GM18868 (cell line): ENCODE measurements at regions not wholly inside any gene's neighbourhood (a gene's known extent, or its start where the extent isn't known, plus 50 kb on each side); places are given as distances from the start of the nearest gene placed in this dataset.
A peak's percentile ranks its signal among the peaks of the same experiment; 100 is the strongest.
"Not testable (repeated sequence)": the region's sequence is repeated elsewhere in the genome, so short reads cannot be mapped to it uniquely, and the experiment has no call there.

Experiments
- ATAC-seq: cut with Tn5 transposase; IDR thresholded peaks from one replicate; pipeline ENCODE4 v1.9.1; 2021; ENCODE audit warnings: mild to moderate bottlenecking, moderate library complexity; ENCODE audit not compliant: unreplicated experiment

DNA sequence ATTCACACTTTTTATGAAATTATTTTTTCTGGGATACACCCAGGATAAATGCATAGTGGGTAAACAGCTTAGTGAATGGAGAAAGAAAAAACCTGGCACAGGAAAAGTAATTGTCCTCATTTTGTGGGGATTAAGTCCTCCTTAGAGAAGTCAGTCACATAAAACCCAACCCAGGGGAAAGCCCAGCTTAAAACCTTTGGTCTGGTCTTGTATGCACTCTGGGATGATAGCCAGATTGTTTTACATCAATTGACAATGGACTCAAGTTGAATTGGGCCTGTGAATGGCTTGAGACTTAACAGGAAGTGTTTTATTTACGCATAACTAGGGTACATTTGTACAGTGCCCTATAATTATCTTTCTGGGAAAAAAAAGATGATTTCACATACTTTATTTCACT is 561.3 kb upstream of the GRIA3 start:
- ATAC-seq, result no peak

DNA sequence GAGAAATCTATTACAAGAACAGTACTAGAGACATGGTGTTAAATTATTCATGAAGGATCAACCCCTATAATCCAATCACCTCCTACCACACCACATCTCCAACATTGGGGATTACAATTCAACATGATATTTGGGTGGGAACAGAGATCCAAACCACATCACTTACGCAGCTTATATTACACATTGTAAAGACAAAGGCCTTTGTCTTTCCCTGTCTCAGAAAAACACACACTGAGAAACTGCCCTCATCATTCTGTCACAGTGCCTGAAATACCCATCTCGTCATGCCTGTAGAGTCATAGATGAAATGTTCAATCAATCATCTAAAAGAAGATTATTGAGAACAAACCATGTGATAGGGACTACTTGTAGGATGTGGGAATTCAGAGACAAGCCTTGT is 558.8 kb upstream of the GRIA3 start:
- no peak for ATAC-seq

DNA sequence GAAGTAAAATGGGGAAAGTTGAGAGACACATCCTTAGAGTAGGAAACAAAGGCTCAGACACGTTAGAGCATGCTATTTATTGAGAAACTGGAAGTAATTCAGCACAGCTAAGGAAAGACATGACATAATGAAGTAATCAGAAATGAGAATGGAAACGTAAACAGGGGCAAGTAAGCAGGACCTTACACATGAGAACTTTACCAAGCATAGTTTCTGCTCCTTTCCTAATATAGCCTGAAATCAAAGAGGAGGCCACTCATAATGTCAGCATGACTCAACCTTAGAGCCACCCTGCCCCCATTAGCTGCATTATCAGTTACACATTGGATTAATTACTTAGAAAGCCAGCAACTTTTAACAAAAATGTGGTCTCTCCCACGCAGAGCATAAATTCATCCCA is 558.3 kb upstream of the GRIA3 start:
- peak; percentile 83 for ATAC-seq

DNA sequence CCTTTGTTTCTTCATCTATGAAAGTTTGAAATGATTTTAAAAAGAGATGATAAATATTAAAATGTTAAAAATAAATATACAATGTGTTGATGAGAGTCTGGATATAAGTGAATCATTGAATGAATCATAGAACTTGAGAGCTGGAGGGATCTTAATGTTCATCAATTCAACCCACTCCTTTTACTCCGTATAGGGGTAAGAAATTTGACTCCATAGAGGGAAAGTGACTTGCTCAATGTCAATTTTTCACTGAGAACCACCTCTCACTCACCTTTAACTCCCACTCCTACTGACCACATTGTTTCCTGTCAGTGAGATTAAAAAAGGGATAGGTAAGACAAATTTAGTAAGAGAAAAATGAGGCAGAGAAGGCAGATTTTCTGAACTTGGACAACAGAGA is 557.2 kb upstream of the GRIA3 start:
- no peak for ATAC-seq

DNA sequence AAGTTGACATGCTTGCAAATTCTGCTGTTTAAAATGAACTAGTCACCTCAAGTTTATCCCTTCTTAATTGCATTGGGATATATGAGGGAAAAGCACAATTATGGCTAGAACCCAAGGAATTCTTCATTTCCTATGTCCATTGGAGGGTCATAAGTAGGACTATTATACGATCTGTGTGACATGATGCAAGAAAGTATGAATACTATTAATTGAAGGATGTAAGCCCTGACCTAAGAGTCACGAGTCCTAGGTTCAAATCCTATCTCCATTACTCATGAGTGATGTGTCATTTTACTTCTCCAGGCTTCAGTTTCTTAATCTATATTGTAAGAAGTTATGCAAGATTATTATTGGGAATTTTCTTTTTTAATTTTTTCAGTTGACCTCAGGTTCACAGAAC is 542.9 kb upstream of the GRIA3 start:
- ATAC-seq, result no peak

DNA sequence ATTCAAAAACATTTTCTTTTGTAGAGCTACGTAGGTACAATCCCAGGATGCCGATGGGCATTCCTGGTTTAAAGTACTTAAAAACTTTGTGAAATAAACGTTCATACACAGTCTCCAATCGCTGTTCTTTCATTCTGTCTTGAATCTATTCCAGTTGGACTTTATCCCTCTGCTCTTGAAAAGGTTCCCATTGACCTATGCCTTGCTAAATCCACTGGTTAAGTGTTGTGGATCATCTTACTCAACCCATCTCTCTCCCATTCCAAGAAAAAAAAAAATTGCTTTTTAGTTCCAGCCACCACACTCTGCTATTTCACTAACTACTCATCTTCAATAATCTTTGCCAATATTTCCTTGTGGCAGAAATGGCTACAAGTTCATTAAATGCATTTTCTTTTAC is 542.3 kb upstream of the GRIA3 start:
- ATAC-seq, result no peak

DNA sequence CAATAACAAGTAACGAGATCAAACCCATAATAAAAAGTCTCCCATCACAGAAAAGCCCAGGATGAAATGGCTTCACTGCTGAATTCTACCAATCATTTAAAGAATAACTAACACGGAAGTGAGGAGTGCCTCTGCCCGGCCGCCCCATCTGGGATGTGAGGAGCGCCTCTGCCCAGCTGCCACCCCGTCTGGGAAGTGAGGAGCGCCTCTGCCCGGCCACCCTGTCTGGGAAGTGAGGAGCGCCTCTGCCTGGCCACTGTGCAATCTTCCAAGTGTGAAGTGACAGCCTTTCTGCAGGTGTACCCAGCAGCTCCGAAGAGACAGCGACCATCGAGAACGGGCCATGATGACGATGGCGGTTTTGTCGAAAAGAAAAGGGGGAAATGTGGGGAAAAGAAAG is 528.8 kb upstream of the GRIA3 start:
- not testable (repeated sequence) for ATAC-seq

DNA sequence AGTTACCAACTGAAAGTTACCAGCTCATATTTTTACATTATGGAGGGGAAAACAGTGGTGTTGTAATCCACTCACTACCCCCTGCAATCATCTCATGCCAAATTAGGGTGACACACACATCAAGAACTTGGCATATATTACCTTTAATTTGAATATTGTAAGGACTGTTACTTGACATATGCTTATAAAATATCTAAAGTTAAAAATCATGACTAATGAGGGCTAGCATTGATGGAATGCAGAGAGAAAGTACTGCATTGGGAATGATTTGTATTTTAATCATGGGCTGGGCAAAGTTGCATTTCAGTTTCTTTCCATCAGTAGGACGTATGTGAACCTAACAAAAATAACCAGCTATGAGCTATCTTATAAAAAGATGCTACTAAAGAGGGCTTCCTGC is 517.5 kb upstream of the GRIA3 start:
- ATAC-seq, result no peak

DNA sequence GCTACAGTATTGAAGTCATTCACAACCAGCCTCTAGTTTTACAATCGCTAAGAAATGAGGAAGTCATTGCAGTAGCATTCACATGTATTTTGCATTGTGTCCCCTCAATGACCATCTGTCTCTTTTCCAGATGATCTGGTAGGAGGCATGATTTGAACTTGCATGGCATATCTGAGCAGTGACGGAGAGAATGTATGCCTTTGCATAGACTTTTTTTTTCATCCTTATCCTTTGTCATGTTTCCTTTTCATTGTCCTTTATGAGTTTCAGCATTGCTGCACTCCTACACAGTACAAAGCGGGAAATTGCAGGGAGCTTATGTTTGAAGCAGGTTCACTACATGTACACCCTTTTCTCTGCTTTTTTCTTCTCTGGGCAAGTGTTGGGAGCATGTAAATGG is 516.4 kb upstream of the GRIA3 start:
- no peak for ATAC-seq

DNA sequence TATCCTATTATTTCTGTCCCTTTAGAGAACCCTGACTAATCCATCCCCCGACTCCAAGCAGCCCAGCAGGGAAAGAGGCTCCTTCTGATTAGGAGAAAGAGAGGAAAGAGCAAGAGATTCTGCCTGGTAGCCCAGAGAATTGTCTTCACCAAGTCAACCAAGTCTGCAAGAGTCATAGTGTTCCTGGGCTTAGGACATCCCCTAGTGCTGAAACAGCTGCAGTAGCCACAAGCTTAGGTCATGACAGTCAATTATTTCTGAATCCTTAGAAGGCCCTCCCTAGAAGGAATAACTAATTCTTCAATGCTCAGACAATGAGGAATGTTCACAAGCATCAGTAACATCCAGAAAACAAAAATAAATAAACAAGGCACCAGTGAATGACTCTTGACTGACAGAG is 480.3 kb upstream of the GRIA3 start:
- no peak for ATAC-seq

DNA sequence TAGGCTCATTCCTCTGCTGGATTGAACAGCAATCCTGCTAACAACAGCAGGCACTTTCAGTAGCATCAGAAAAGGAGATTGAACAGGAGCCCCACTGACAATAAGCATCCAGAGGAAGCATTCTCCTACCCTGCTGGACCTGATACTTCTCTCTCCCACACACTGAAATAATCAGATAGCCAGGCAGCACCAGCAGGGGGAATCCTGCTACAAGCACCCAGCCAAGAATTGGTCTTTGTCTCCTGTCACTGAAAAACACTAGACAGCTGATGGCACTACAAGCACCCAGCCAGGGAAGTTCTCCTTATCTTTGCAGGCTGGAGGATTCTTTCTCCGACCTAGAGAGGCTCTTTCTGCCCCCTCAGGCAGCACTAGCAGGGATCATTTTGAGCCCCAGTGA is 444.3 kb upstream of the GRIA3 start:
- ATAC-seq, result no peak

DNA sequence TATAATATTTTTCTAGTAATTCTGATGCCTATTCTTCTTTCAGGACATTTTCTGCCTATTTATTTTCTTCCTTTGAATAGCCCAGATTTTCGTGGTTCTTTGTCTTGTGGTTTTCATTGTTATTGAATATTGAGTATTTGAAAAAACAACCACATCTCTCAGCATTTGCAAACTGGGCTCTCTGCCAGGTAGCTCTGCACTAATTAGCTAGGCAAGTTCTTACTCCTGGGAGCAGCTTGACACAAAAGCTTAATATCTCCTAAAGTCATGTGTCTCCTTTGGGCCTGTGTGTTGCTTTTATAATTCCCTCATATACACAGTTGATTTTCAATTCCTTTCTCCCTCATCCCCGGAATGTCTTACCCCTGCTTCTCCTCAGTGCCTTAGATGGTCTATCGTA is 413.5 kb upstream of the GRIA3 start:
- ATAC-seq, result no peak

DNA sequence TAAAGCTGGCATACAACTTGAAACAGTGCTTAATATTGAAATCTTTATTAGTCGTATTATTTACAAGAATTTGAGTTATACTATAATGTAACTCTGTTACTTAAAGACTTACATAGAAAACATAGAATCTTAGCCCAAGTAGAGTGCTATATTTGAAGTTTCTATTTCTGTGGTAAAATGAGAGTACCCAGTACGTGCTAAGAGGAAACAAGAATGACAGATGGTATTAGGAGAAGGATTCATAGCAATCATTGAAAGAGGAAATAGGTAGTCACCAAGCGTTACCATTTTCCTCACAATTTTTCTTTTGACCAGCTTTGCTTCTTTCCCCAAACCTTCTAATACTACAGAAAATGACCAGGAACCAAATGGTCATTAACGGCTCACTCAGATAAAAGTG is 412.1 kb upstream of the GRIA3 start:
- peak; percentile 60 for ATAC-seq

DNA sequence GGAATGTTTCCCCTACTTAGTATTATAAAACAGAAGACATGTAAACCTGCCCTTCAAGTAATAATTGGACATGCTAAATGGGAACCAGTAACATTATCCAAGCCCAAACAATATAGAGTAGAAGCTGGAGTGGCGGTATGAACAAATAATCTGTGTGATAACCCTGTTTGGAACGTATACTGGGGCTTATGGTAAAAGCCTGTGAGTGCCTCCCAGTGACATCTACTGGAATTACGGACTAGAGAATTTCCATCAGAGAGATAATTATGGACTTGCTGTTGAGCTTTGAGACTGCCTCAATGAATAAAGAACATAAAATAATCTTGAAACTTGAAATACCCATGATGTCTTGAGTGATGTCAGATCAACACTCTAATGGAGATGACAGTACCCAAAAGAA is 406.3 kb upstream of the GRIA3 start:
- ATAC-seq, result no peak

DNA sequence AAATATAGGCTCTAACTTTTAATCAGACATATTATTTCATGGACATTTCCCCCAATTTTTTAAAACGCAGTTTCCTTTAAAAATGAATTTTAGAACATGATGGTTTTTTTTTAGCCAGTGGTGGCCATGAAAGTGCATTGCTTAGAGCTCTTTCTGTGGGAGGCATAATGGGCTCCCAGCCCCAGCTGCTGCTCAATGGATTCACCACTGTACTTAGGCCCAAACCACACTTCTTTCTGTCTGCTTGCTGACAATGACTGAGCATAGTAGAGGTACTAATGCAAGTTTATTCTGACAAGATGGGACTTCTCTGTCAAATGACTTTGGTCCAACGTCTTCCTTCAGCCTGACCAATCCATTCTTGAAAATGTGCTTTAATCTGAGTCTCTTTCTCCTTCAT is 400.2 kb upstream of the GRIA3 start:
- ATAC-seq, result no peak

DNA sequence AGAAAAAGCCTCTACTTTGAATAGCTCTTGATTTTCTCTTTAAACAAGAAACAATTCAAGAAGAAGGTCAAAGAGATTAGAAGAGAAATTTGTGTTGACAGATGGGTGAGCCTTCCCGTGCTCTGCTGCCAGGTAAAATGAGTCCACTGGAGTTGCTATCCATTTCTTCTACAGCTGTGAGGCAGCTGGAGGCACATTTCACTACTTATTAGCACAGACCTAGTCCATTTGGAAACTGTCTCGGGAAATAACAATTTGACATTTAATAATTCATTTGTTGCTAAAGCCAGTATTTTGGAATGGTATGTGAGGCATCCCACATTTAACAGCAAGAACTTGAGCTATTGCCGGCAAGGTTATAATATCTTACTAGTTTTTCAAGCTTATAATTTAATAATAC is 396.8 kb upstream of the GRIA3 start:
- no peak for ATAC-seq

DNA sequence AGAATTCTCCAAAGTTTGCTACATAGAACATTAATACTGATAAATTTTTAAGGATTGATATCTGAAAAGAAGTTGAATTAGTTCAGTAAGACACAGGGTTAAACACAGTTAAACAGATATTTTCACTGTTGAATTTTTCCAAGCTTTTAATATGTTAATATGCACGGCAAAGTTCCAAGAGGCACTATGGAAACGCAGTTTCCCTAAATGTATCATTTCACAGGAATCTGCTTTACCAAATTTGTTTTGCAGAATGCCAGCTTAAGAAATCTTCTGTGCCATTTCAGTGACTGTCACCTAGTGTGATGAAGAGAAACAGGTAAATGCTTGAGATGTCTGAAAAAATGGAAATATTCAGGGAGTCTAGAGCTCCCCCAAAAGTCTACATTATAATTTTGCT is 395.9 kb upstream of the GRIA3 start:
- ATAC-seq, result no peak

DNA sequence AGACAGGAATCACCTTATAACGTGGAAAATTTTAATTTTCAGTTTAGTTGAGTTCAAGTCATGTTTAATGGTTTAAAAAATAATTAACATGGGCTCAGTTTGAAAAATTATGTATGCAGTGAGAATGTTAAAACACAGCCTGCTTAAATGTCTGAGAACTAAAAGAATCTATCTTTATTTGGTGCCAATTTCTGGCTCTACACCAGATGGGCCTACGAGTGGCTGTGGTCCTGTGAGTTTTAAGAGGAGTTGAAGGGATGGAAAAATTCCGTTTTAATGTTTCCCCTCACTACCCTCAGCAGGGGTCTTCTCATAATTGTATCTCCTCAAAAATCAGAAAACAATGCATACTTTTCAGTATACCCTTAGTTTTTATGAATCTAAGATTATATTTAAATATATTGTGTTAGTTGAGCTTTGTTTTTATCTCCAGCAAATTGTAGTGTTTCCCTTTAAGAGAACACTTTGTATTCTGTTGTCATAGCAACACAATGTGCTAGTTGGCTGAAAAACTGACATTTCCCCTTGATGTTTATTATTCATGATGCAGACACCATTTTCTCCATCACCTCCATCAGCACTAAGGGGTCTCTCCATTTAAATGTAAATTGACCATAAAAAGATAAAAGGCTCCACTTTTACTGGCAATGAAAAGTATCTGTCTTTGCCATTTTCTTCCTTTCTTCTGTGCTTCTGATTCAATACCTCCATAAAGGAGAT is 393.5 kb upstream of the GRIA3 start:
- no peak for ATAC-seq

DNA sequence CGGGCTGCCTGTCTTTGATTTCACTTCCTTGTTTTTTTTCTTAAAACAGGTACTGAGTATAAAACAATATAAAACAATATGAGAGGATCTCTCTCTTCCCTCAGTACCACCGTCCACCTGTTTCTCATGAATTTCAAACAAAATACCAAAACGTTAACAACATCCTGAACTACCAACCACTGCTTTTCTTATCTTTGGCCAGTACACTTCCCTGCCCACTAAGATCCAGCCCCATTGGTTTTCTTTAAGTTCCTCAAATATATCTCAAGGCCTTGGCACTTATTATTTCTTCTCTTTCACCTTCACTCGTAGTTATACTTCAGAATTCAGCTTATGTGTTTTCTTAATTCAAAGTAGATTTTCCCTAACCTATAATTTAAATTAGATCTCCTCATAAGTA is 370.2 kb upstream of the GRIA3 start:
- no peak for ATAC-seq

DNA sequence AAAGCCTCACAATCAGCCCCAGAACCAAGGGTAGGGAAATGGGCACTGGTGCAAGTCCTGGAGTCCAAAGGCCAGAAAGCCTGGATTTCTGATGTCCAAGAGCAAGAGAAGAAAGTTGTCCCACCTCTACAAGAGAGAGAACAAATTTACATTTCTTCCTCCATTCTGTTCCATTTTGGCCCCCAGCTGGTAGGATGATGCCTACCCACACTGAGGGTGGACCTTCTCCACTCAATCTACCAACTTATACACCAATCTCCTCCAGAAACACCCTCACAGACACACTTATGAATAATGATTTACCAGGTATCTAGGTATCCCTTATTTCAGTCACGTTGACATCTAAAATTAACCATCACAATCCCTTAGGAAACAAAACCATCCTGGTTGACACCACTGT is 367.8 kb upstream of the GRIA3 start:
- no peak for ATAC-seq

DNA sequence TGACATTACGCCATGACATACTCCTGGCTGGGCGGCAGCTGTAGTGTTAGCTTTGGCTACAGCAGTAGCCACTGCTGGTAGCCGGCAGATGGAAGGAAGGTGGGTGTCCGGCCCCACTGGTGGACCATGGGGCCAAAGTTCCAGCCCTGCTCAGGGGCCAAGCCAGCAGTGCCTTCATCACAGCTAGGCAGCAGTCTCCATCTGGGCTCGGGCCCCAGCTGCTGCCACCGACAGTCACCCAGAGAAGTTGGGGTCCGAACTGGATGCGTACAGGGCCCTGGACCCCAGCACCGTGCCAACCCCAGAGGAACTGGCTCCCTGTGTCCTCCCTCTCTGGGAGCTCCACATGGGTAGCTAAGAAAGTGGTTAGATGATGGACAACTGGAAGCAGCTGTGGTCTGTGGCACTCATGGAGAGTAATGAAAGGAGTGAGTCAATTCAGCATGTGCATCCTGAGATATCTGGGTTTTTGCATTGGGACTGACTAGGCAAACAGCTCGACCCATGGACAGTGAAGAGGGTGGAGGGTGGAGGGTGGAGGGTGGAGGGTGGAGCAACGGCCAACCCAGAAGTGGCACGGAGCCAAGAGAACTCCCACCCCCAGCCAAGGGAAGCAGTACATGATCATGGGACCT is 366.6 kb upstream of the GRIA3 start:
- ATAC-seq, result no peak

DNA sequence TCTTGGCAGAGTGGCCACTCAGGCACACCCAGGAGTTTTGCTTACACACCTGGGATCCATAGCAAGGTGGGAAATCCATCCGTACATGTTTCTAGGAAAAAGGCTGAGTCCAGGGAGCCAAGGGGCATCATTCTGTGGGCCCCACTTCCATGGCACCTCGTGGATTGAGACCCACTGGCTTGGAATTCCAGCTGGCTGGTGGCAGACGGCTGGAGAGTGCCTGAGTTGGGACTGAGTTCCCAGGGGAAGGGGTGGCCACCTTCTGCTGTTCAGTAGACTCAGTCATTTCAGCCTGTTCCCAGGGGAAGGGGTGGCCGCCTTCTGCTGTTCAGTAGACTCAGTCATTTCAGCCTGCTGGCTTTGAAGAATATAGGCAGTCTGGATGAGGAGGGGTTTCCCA is 366.0 kb upstream of the GRIA3 start:
- no peak for ATAC-seq

DNA sequence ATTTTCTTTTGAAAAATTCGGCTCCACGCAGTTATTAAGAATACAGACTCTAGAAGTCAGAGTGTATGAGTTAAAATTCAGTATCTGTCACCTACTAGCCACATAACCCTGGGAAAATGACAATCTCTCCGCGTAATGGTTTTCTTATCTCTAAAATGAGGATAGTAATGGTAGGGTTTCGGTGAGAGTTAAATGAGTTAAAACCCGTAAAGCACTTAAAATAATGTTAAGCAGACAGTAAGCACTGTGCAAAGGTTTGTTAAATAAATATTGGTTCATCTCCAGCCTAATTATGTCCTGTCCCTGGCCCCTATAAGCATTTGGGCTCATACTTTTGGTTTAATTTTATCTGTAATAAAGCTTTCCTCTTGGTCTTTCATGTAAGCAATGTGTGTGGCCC is 350.8 kb upstream of the GRIA3 start:
- ATAC-seq, result no peak
